ENCODE measurements at regions not wholly inside any gene's neighbourhood (a gene's known extent, or its start where the extent isn't known, plus 50 kb on each side); places are given as distances from the start of the nearest gene placed in this dataset.

DNA sequence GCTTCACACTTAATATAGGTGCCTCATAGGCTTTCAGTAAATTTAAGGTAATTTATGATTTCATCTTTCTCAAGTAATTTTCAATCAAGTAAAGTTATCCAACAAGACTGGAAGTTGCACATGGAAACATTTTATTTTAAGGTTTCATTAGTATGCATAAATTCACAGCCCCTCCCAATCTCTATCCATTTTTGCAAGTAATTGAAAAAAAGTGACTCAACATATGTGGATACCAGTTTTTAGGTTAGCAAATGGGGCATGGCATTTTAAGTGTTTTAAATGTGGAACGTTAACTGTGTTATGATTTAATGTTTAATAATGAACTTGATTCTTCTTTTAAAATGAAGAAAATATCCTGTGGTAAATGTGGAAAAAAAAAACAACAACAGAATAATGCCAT lies 532.8 kb downstream of the FOXG1 start:
- TF ChIP-seq, protein P1, sequence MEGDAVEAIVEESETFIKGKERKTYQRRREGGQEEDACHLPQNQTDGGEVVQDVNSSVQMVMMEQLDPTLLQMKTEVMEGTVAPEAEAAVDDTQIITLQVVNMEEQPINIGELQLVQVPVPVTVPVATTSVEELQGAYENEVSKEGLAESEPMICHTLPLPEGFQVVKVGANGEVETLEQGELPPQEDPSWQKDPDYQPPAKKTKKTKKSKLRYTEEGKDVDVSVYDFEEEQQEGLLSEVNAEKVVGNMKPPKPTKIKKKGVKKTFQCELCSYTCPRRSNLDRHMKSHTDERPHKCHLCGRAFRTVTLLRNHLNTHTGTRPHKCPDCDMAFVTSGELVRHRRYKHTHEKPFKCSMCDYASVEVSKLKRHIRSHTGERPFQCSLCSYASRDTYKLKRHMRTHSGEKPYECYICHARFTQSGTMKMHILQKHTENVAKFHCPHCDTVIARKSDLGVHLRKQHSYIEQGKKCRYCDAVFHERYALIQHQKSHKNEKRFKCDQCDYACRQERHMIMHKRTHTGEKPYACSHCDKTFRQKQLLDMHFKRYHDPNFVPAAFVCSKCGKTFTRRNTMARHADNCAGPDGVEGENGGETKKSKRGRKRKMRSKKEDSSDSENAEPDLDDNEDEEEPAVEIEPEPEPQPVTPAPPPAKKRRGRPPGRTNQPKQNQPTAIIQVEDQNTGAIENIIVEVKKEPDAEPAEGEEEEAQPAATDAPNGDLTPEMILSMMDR (IDR thresholded peaks at IDR 0.05): no peak
- TF ChIP-seq EP300 (IDR thresholded peaks at IDR 0.05): no peak
- no peak for TF ChIP-seq POLR2A (IDR thresholded peaks at IDR 0.05)

Measured in suprapubic skin (tissue), 3 donors.